Thyroid gland (tissue), 4 donors: ENCODE measurements at regions not wholly inside any gene's neighbourhood (a gene's known extent, or its start where the extent isn't known, plus 50 kb on each side); places are given as distances from the start of the nearest gene placed in this dataset.

ENCODE experiments used
- POLR2A ChIP-seq, 2 donors: fragments of 450-650 bp; IDR thresholded peaks; one replicate each; pipeline ENCODE4 v1.6.1; 2017; ENCODE audit warnings: antibody characterized with exemption in 2 of 2, mild to moderate bottlenecking in 2 of 2, moderate library complexity in 1 of 2
- TF ChIP-seq, protein P1 (sequence below), 6 experiments: fragments of 200-600 bp in 3 of 6; fragments of 450-650 bp in 3 of 6; sonication (generic) in 3 of 6; IDR thresholded peaks; one replicate each; pipeline ENCODE4 v1.5.1; 2016 to 2019; ENCODE audit warnings: antibody characterized with exemption in 6 of 6, mild to moderate bottlenecking in 2 of 6, inconsistent platforms in 1 of 6, moderate library complexity in 1 of 6

DNA sequence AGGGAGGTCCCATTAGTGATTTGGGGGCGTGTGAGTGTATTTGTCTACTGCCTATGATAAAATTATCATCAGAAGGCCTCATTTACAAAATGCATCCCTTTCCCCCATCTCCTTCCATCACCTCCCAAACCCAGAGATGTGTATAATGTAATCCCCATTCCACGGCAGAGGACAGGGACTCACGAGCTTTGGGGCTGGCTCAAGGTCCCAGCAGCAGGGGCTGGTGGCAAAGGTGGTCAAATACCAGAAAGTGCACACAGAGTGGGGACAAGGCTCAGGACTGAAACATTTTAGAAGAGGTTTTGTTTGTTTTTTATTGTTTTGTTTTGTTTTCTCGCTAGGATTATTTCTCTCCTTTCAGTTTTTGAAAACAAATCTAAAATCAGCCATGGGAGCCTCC lies 68.5 kb upstream of the TOP1 start:
- TF ChIP-seq, protein P1, sequence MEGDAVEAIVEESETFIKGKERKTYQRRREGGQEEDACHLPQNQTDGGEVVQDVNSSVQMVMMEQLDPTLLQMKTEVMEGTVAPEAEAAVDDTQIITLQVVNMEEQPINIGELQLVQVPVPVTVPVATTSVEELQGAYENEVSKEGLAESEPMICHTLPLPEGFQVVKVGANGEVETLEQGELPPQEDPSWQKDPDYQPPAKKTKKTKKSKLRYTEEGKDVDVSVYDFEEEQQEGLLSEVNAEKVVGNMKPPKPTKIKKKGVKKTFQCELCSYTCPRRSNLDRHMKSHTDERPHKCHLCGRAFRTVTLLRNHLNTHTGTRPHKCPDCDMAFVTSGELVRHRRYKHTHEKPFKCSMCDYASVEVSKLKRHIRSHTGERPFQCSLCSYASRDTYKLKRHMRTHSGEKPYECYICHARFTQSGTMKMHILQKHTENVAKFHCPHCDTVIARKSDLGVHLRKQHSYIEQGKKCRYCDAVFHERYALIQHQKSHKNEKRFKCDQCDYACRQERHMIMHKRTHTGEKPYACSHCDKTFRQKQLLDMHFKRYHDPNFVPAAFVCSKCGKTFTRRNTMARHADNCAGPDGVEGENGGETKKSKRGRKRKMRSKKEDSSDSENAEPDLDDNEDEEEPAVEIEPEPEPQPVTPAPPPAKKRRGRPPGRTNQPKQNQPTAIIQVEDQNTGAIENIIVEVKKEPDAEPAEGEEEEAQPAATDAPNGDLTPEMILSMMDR (IDR thresholded peaks at IDR 0.05) = no peak
- no peak for TF ChIP-seq POLR2A (IDR thresholded peaks at IDR 0.05)
